HG03521 (cell line): ENCODE measurements at regions not wholly inside any gene's neighbourhood (a gene's known extent, or its start where the extent isn't known, plus 50 kb on each side); places are given as distances from the start of the nearest gene placed in this dataset.

Source experiments
- ATAC-seq: cut with Tn5 transposase; IDR thresholded peaks from one replicate; pipeline ENCODE4 v1.9.1; 2021; ENCODE audit warnings: mild to moderate bottlenecking, moderate library complexity; ENCODE audit not compliant: unreplicated experiment

DNA sequence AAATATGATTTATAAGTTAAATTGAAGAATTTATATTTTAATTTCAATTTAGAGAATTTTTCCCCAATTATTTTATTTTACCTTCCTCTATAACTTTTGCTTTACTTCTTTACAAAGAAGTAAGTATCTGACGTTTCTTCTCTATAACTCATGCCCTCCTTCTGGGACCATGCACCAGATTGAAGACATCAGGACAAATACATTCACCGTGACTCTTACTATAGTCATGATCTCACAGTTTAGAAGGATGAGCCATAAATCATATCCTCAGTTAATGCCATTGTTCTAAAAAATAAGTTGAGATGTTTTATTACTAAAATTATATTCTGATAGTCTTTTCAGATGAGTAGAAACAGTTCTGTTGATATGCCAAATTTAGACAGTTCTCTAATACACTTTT, 279.3 kb downstream of the TMX3 start:
- ATAC-seq, result no peak

DNA sequence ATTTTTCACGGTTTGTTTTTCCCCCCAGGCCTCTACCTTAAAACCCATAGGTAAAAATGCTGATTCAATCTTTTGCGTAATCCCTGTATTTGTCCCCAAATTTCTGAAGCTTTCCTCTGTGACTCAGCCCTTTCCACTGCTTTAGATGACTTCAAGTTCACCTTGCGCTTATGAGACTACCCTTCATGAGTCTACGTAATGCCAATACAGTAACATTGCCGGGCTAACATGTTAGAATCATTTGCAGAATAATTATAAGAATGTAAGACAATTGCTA, 283.0 kb downstream of the TMX3 start:
- ATAC-seq, result no peak

DNA sequence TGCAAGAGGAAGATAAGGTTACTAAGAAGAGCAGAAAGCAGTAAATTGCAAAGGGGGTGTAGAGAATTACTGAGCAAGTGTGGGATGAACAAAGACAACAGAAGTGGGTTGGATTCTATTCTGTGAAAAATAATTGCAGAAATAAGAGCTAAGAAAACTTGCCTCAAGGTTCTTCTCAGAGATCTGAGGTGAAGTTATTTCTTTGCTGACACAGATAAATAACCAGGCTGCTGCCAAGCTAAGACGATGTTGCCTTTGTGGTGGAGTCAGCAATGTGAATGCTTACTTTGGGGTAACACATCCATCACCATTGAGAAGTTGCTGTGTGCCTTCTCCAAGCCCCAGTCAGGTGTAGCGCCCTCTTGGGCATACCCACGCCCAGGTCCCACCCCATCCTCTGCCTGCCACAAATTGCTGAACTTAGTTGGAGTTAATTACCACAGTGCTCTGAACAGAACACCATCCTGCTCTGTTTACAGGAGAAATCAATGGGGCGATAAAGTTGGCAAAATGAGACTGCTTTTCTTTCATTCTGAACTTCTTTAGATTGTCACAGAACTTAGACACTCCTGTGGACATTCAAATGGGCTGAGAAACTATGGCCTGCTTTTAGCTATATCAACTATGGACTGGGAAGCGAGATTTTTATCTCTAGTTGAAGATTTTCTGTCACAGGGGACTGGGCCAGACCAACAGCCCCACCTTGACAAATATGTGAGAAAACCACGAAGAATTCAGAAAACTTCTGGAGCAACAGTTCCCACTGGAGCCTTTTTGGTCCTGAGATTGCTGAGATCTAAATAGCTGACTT, 283.6 kb downstream of the TMX3 start:
- ATAC-seq, result no peak

DNA sequence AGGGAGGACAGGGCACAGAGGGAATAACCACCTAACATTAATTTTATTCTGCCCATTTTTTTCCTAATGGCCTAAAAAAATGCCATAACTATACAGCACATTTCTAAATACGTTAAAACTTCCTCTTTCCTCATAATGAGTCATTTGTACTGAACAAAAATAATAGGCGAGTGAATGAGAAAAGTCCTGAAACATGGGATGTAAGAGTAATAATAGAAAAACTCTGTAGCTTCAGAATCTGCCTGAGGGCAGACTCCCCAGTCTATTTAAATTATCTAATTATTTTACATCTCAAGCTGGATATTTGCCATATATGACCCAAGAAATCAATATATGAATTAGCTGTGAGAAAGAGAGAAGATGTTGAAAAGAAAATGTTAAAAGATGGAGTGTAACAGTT, 285.1 kb downstream of the TMX3 start:
- no peak for ATAC-seq

DNA sequence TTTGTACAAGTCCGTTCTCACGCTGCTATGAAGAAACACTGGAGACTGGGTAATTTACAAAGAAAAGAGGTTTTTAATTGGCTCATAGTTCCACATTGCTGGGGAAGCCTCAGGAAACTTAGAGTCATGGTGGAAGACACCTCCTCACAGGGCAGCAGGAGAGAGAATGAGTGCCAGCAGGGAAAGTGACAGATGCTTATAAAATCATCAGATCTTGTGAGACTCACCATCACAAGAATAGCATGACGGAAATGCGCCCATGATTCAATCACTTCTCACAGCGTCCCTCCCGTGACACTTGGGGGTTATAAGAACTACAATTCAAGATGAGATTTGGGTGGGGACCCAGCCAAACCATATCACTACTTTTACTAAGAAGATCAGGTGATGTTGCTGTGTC, 285.8 kb downstream of the TMX3 start:
- ATAC-seq, result no peak

DNA sequence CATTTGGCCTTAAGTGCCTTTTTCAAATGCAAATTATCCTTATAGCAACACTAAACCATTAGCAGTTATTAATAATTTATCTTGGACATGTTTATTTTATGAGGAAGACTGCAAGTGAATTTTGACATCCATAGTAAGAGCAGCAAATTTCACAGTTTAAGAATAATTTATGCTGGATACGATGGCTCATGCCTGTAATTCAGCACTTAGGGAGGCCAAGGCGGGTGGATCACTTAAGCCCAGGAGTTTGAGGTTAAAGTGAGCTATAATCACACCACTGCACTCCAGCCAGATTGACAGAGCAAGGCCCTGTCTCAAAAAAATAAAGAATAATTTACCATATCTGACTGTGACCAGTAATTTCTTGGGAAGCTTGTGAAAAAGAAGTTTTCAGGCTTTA, 286.2 kb downstream of the TMX3 start:
- ATAC-seq, result no peak

DNA sequence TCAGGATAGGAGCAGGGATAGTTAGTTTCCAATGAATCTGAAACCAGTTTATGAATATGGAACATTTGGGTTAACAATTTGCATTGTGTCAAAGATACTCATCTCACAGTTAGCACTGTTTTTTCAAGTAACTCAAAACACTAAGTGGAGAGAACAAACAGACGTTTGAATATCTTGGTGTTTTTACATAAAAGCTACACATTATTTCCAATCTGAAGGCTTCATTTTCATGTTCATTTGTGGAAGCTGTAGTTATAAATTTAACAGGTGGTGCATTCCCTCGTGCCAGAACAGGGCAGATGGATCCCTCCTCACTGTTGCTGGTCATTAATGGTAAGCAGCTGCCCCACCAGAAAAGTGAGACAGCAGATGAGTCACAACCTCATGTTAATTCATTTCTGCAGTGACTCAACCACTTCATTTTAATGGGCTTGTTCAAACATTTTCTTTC, 286.9 kb downstream of the TMX3 start:
- no peak for ATAC-seq

DNA sequence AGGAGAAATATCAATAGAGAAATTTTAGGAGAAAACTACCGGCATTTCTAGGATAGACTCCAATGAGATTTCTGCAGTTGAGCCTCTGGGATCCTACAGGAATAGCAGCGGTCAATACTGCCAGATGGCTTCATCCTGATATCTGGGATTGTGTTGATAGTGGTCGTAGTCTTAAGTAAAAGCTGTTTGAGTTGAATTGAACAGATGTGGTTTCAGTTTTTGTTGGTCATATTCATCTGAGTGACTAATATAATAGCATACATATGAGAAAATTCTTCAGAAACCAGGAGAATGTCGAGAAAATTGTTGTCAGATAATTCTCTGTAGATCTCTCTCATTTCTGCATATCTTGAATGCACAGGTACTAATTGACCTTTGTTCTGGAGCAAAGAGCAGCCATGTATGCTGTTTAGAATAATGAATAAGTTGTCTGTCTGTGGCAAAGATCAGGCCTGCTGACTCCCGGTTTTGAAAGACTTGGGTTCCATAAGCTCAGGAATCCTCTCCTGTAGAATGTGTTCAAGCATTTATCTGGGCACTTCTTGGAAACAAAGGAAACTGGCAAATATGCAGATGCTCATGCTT, 288.1 kb downstream of the TMX3 start:
- no peak for ATAC-seq

DNA sequence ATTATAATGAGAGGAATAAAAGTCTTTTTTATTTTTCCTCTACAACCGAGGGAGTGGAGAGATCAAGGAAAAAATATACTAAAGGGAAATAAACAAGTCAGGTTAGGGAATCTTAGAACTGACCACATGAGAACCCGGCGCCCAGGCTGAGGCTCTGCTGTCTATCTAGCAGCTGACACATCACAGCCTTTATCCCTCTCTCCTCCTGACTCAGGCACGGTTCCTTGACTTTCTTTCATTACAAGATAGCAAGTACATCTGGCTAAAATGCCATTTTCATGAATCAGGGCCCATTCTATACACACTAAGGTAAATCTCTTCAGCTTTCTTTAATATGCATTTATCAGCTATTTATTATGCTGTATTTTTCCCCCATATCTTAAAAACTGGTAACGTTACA, 296.0 kb downstream of the TMX3 start:
- ATAC-seq, result no peak

DNA sequence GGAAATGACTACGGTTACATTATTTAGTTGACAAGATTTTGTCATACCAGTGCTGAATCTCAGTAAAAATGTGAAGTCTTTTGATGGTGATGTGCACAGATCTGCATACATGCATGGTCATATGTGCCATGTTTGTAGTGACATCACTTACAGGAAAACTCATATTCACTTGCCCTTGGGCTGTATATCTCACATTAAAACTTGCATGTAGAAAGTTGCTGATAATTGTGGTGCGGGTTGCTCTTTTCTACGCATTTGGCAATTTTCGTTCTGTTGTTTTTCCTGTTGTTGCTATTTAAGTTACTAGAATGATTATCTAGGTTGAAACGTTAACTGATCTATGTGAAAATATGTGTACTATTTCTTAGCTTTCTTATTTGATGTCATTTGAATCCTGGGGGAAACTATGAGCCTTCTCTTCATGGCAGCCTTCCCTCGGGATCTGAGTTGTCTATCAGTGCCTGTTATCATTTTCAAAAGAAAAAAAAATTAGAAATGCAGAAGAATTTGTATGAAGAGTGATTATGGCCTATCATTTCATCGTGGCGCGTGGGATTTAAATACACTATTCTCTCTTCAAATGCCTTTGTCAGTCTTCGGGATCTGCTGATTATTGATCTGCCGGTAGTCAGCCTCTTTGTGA, 296.6 kb downstream of the TMX3 start:
- ATAC-seq, result no peak

DNA sequence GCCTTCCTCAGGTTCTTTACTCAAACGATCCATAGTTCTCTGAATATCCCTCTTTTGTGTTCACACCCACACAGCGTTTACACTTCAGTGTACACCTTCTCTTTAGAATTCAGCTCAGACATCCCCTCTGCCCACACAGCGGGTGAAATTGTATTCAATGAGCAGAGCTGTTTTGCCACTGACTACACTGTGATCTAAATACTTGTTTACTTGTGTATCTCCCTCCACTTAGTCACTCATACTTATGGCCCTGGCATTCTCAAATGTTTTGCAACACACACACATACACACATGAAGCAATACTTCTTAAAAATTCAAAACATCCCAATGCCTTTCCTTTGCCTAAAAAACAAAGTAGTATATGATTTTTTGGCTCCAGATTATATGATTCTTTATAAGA, 297.1 kb downstream of the TMX3 start:
- ATAC-seq, result no peak

DNA sequence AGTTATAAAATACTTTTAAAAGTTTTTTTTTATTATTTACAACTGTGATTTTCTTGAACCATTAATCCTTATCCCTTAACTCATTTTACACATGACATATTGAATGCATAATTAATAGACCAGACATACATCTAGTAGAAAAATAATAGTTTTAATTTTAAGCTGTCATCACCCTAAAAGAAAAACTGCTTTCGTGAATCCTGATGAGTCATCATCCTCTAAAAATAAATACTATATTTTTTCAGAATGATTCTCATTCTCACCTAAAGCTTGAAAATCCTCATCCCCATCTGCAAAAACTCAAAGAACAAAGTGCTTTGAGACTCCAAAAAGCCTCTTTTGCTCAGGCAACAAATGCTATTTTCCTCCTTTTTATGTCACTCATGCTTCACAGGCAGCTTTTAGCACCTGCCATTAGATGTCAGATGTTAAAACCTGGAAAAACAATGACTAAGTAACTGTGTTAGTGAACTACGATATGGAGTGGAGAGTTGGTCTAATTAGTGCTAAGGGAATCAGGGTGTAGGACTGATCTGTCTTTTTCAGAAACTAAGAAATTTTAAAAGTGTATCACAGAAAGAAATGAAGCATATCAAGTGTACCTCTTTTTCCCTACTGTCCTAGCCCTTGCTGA, 297.6 kb downstream of the TMX3 start:
- no peak for ATAC-seq

DNA sequence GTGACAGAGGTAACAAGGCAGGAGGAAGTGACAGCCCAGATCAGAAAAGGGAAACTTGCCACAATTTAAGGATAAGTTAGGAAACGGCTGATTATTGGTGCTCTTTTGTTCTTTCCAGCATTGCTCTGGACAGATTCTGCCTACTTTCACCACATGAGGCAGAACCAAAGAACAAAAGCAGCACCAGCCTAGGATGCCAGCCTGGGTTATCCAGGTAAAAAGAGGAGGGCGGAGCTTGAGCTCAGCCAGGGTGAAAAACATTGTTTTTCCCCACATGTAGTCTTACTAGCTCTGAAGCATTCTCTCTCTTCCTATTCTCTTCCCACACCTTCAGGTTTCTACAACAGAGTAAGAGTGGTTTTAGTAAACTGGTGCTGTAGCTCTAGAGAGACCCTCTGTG, 300.5 kb downstream of the TMX3 start:
- no peak for ATAC-seq

DNA sequence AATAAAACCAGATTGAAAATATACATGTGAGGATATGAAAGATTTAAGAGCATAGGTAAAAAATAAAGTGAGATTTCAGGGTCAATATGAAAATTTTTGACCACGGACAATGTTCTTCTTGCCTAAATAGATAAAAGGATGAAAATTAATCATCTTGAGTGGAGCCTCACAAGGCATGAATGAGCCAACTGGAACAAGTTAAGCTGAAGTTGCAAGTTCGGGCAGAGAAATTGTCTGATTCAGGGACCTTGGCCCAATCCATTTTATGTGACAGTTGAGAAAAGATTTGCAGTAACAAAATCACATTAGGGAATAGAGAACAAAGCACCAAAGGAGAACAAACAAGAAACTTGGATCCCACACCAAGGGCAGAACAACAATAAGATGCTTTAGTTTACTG, 305.3 kb downstream of the TMX3 start:
- no peak for ATAC-seq

DNA sequence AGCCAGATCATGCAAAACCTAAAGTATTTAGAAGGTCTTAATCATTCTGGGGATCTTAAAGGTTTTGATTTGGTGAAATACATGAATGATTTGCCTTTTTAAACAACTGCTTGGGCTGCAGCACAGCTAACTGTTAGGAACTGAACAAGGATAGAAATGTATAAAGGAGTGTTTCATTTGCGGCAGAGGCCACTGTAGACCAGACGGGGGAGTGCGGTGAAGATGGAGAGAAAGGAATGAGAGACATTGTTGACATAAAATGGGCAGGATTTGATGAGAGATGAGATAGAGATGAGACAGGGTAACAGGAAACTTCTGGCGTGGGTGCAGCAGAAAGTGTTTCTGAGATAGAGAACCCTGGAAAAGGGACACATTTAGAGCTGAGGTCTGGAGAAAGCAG, 308.1 kb downstream of the TMX3 start:
- ATAC-seq, result no peak

DNA sequence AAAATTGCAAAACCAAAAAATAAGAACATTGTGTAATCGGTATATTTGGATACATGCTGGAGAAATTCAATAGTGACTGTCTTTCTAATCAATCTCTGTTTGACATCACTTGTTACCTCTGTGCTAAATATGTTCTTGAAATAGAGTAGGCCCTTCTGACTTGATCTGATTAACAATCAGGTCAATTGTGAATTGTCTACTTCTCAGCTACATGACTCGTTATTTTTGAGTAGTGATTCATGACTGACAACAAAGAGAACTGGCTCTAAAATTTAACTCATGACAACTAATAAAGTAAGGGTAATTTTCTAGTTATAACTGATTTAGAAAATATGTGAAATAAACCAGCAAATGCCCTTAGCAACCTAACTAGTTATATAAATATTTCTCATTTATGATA, 312.1 kb downstream of the TMX3 start:
- ATAC-seq, result no peak

DNA sequence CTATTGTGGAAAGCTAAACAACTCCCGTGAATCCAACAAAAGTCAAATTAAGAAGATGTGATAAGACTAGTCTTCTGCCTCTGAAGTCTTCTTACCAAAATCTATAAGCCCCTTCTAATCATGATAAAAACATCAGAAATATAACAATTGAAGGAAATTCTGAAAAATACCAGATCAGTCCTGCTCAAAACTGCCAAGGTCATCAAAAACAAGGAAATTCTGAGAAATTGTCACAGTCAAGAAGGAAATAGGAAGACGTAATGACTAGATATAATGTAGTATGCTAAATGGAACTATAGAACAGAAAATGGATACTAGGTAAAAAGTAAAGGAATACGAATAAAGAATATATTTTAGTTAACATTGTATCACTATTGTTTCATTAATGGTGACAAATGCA, 314.0 kb downstream of the TMX3 start:
- no peak for ATAC-seq

DNA sequence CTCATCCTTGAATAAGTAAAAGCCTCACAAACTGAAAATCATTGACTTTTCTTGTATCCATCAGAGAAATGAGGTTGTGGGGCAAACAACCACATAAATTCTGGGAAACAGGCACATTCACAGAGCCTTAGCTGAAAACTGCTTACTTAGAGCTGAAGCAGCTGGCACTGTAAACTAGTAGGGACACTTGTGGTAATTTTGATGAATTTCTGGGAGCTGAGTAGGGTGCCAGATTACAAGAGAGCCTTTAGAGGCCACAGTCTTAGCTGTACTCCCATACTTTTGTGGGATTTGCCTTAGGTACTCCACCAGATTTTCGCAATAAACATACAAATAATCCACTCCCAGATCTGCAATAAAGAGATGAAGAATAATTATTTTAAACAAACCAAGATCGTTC, 315.2 kb downstream of the TMX3 start:
- no peak for ATAC-seq

DNA sequence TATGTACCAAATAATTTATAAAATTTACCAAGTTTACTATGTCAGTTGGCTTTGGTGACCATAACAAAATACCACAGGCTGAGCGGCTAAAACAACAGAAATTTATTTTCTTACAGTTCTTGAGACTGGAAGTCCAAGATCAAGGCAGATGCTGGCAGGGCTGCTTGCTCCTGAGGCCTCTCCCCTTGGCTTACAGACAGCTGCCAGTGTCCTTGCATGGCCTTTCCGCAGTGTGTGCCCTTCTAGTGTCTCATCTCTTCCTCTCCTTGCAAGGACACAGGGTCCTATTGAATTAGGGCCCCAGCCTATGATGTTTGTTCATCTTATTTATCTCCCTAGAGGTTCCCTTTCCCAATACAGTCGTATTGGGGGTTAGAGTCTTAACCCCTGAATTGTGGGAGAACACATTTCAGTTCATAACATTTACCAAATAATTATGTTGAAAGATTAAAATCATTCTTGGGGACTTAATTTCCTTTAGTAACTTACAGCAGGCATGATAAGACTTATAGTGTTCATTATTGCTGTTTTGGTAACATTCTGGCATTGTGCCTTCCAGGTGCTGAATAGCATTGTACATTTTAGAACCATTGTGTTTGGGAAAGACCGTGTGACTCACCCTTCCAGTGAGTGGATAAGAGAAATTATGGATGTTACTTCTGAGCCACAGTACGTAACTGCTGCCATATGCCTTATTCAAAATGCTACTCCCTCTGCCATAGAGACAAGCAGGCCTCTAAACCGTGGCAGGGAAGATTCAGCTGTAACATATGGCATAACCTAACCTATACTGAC, 317.5 kb downstream of the TMX3 start:
- ATAC-seq, result no peak

DNA sequence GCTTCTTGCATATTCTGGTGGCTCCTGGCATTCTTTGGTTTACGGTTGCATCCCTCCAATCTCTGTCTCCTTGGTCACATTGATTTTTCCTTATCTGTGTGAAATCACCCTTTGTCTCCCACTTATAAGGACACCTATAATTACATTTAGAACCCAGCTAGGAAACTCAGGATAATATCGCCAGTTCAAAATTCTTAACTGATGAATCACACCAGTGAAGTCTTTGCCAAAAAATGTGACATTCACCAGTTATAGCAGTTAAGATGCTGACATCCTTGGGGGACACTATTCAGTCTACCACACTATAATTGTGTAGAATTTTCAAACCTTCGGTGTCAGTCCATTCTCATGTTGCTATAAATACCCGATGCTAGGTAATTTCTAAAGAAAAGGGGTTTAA, 320.2 kb downstream of the TMX3 start:
- no peak for ATAC-seq

DNA sequence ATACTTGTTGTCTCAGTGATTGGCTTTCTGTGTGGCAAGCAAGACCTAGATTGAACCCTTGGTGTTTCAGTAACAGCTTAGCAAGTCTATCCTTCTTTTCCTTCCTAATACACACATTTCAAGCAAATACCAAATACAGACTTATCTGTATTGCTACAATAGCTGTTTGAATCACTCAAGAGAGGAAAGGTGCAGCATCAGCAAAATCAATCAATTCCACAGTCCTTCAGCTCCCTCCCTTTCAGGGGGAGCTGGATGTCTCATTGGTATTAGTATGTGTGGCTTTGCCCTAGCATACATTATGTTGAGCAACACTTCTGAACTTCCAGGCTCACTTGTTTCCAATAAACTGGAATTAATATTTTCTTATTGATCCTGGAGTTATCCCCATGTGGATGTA, 323.1 kb downstream of the TMX3 start:
- ATAC-seq, result no peak
